HL-60 (cell line): ENCODE measurements at regions not wholly inside any gene's neighbourhood (a gene's known extent, or its start where the extent isn't known, plus 50 kb on each side); places are given as distances from the start of the nearest gene placed in this dataset.

Source experiments
- DNase-seq, 2 experiments: peaks; one replicate each; pipeline ENCODE4 v3.0.0-alpha.2; 2010 to 2020; ENCODE audit warnings: low read depth in 1 of 2, low spot score in 1 of 2
- H3K27ac ChIP-seq: fragments of 250-450 bp; sonication (Bioruptor Pico); replicated peaks from 2 replicates; pipeline ENCODE4 v1.5.1; 2020; ENCODE audit warnings: mild to moderate bottlenecking, moderate library complexity
- H3K27me3 ChIP-seq: fragments of 250-450 bp; sonication (Bioruptor Pico); 2 replicates; pipeline ENCODE4 v1.5.1; 2021; ENCODE audit warnings: mild to moderate bottlenecking, moderate library complexity; ENCODE audit not compliant: insufficient read depth, poor library complexity, severe bottlenecking
- H3K4me3 ChIP-seq: replicated peaks from 2 replicates; pipeline ENCODE4 v1.5.1; 2011; ENCODE audit warnings: mild to moderate bottlenecking, control low read depth, low read length; ENCODE audit not compliant: insufficient read depth
- CTCF ChIP-seq: IDR thresholded peaks from one replicate; pipeline ENCODE4 v1.5.1; 2011; ENCODE audit warnings: low read length, control low read depth, inconsistent platforms; ENCODE audit not compliant: insufficient read depth
- GABPA ChIP-seq: IDR thresholded peaks from 2 replicates; pipeline ENCODE4 v1.6.1; 2012; ENCODE audit warnings: low read depth
- POLR2AphosphoS5 ChIP-seq: IDR thresholded peaks from 2 replicates; pipeline ENCODE4 v1.6.1; 2012; ENCODE audit warnings: low read depth
- REST ChIP-seq: IDR thresholded peaks from 2 replicates; pipeline ENCODE4 v1.6.1; 2012; ENCODE audit warnings: low read depth; ENCODE audit not compliant: insufficient replicate concordance
- SPI1 ChIP-seq: IDR thresholded peaks from 2 replicates; pipeline ENCODE4 v1.6.1; 2012; ENCODE audit warnings: low read depth, mild to moderate bottlenecking, borderline replicate concordance

- TF ChIP-seq REST: no peak
- TF ChIP-seq POLR2AphosphoS5: no peak
- TF ChIP-seq SPI1: no peak
- TF ChIP-seq GABPA: no peak
- no peak for TF ChIP-seq CTCF
- no peak for DNase-seq
- Histone ChIP-seq H3K4me3 (no peak overlapping the region), H3K27me3 (no peaks in the 10 kb centered on the region), H3K27ac (no peak overlapping the region)
These were observed 812.3 kb upstream of the ROBO1 start for GRCh38 chr3:80580146-80580545.

GRCh38 chr3:80564391-80564790 lies 796.6 kb upstream of the ROBO1 start:
- no peak for DNase-seq
- H3K27ac ChIP-seq: no peak overlapping the region
- no peak overlapping the region for H3K4me3 ChIP-seq
- TF ChIP-seq GABPA (no peak), POLR2AphosphoS5 (no peak), CTCF (no peak), REST (no peak), SPI1 (no peak)
- H3K27me3 ChIP-seq: no peaks in the 10 kb centered on the region

- no peak for TF ChIP-seq REST
- no peak for TF ChIP-seq GABPA
- no peak for TF ChIP-seq POLR2AphosphoS5
- no peak for TF ChIP-seq CTCF
- TF ChIP-seq SPI1: no peak
- H3K27me3 ChIP-seq: no peaks in the 10 kb centered on the region
- no peak overlapping the region for H3K4me3 ChIP-seq
- no peak for DNase-seq
- H3K27ac ChIP-seq: no peak overlapping the region
These were observed 791.9 kb upstream of the ROBO1 start for GRCh38 chr3:80559701-80560100.
